Neuronal stem cell (in vitro differentiated cells): ENCODE measurements at regions not wholly inside any gene's neighbourhood (a gene's known extent, or its start where the extent isn't known, plus 50 kb on each side); places are given as distances from the start of the nearest gene placed in this dataset.

ENCODE experiments used
- DNase-seq: peaks from one replicate; pipeline ENCODE4 v3.0.0-alpha.2; 2013; ENCODE audit warnings: low spot score
- H2AFZ ChIP-seq: one replicate; pipeline ENCODE4 v1.6.1; 2013; ENCODE audit warnings: mild to moderate bottlenecking, low read length, inconsistent platforms
- H2AK5ac ChIP-seq: 2 replicates; pipeline ENCODE4 v1.6.1; 2013; ENCODE audit warnings: low read depth, mild to moderate bottlenecking, inconsistent platforms, low read length, moderate library complexity, mixed read lengths
- H2BK120ac ChIP-seq: 2 replicates; pipeline ENCODE4 v1.6.1; 2013; ENCODE audit warnings: low read depth, mild to moderate bottlenecking, inconsistent platforms, low read length, moderate library complexity, mixed read lengths
- H2BK12ac ChIP-seq: one replicate; pipeline ENCODE4 v1.6.1; 2013; ENCODE audit warnings: low read length, inconsistent platforms
- H2BK15ac ChIP-seq: 2 replicates; pipeline ENCODE4 v1.6.1; 2013; ENCODE audit warnings: mild to moderate bottlenecking, low read length, inconsistent platforms, mixed read lengths
- H2BK5ac ChIP-seq: one replicate; pipeline ENCODE4 v1.6.1; 2013; ENCODE audit warnings: inconsistent platforms, mild to moderate bottlenecking, low read length, moderate library complexity
- H3K14ac ChIP-seq: one replicate; pipeline ENCODE4 v1.6.1; 2013; ENCODE audit warnings: low read length, inconsistent platforms
- H3K18ac ChIP-seq: 2 replicates; pipeline ENCODE4 v1.6.1; 2013; ENCODE audit warnings: low read length, inconsistent platforms
- H3K23ac ChIP-seq: 2 replicates; pipeline ENCODE4 v1.6.1; 2013; ENCODE audit warnings: low read depth, mild to moderate bottlenecking, mixed read lengths, low read length, inconsistent platforms; ENCODE audit not compliant: poor library complexity
- H3K27ac ChIP-seq: replicated peaks from 3 replicates; pipeline ENCODE4 v1.5.1; 2013; ENCODE audit warnings: low read length, inconsistent platforms
- H3K27me3 ChIP-seq, 3 experiments: 2 replicates each; pipeline ENCODE4 v1.6.1; 2013; ENCODE audit warnings: low read length in 3 of 3, mild to moderate bottlenecking in 2 of 3, inconsistent platforms in 1 of 3, low read depth in 1 of 3, mixed read lengths in 1 of 3, moderate library complexity in 1 of 3; ENCODE audit not compliant: control insufficient read depth in 3 of 3, insufficient read depth in 3 of 3
- H3K36me3 ChIP-seq, 2 donors: replicated peaks in 1 of 2; 2 replicates each; pipeline ENCODE4 v1.6.1; 2013; ENCODE audit warnings: low read length in 2 of 2; ENCODE audit not compliant: control insufficient read depth in 2 of 2, insufficient read depth in 2 of 2
- H3K4ac ChIP-seq: 2 replicates; pipeline ENCODE4 v1.6.1; 2013; ENCODE audit warnings: inconsistent platforms, mild to moderate bottlenecking, low read length, moderate library complexity
- H3K4me1 ChIP-seq, 2 donors: 1 replicate in 1 of 2; 2 replicates in 1 of 2; pipeline ENCODE4 v1.6.1; 2013; ENCODE audit warnings: low read length in 2 of 2, low read depth in 1 of 2; ENCODE audit not compliant: control insufficient read depth in 2 of 2, insufficient read depth in 1 of 2
- H3K4me2 ChIP-seq: one replicate; pipeline ENCODE4 v1.6.1; 2013; ENCODE audit warnings: mild to moderate bottlenecking, low read length, inconsistent platforms; ENCODE audit not compliant: insufficient read depth, poor library complexity, severe bottlenecking
- H3K4me3 ChIP-seq, 2 donors: 2 replicates each; pipeline ENCODE4 v1.5.1; 2013; ENCODE audit warnings: low read length in 2 of 2, mild to moderate bottlenecking in 2 of 2, inconsistent platforms in 1 of 2, moderate library complexity in 1 of 2
- H3K79me1 ChIP-seq: one replicate; pipeline ENCODE4 v1.6.1; 2013; ENCODE audit warnings: low read depth, mild to moderate bottlenecking, inconsistent platforms, low read length, moderate library complexity
- H3K9ac ChIP-seq: one replicate; pipeline ENCODE4 v1.6.1; 2013; ENCODE audit warnings: mild to moderate bottlenecking, low read depth, low read length, inconsistent platforms; ENCODE audit not compliant: poor library complexity
- H3K9me3 ChIP-seq, 2 donors: replicated peaks in 1 of 2; 2 replicates each; pipeline versions ENCODE3 to v1.6.1; 2013; ENCODE audit warnings: low read length in 2 of 2, mild to moderate bottlenecking in 2 of 2, inconsistent platforms in 1 of 2, low read depth in 1 of 2, mixed read lengths in 1 of 2, moderate library complexity in 1 of 2; ENCODE audit not compliant: control insufficient read depth in 2 of 2, insufficient read depth in 1 of 2
- H4K8ac ChIP-seq: one replicate; pipeline ENCODE4 v1.6.1; 2013; ENCODE audit warnings: low read depth, mild to moderate bottlenecking, inconsistent platforms, low read length, moderate library complexity
- H4K91ac ChIP-seq: one replicate; pipeline ENCODE4 v1.6.1; 2013; ENCODE audit warnings: low read length, low read depth, mild to moderate bottlenecking, inconsistent platforms; ENCODE audit not compliant: poor library complexity
- WGBS, 2 donors: extraction: QIAGEN DNeasy Blood & Tissue Kit; methylation state at CpG; one replicate each; pipeline ENCODE4 v1.1.7; 2013; ENCODE audit warnings: missing lambda C conversion rate in 2 of 2, mixed read lengths in 1 of 2; ENCODE audit not compliant: insufficient read length in 2 of 2, insufficient replicate concordance in 1 of 2; ENCODE audit errors: extremely low coverage in 2 of 2; 5-methylcytosine and 5-hydroxymethylcytosine counted together

DNA sequence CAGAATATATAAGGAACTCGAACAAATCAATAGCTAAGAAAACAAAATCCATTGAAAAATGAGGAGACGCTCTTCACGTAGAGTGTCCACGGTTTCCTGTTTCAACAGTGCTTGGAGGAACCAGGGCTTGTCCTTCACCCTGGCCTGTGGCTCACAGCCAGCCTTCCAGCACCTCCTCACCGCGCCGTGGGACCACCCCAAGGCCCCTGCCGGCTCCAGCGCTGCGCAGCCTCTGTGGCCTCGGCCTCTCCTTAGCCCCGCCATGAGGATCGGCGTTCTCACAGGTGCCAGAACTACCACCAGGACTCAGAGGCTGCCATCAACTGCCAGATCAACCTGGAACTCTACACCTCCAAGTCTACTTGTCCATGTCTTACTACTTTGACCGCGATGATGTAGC is 52.5 kb upstream of the CTSO start:
- Histone ChIP-seq H3K36me3 (no peaks in the 10 kb centered on the region), H3K4me2 (no peak overlapping the region), H3K23ac (no peak overlapping the region), H2AFZ (no peak overlapping the region), H4K91ac (no peak overlapping the region), H3K4me3 (no peak overlapping the region), H2BK5ac (no peak overlapping the region), H3K27ac (no peak overlapping the region), H3K18ac (peak overlapping the region; percentile 65), H2AK5ac (no peak overlapping the region), H4K8ac (no peak overlapping the region), H2BK15ac (no peak overlapping the region), H3K14ac (no peak overlapping the region), H3K27me3 (peaks cover 0 to 27% (median 0%) of the 10 kb centered on the region in 3 experiments), H3K4ac (no peak overlapping the region), H3K4me1 (peaks cover 2 to 3% of the 10 kb centered on the region in 2 donors), H3K9me3 (peaks cover 0 to 5% of the 10 kb centered on the region in 2 donors), H2BK120ac (peak overlapping the region; percentile 39), H3K79me1 (no peaks in the 10 kb centered on the region), H3K9ac (no peak overlapping the region), H2BK12ac (no peak overlapping the region)
- WGBS, 2 donors = no CpG with 5 or more reads among the region's 16 CpGs
- DNase-seq = no peak
